GM13977 (cell line): ENCODE measurements at regions not wholly inside any gene's neighbourhood (a gene's known extent, or its start where the extent isn't known, plus 50 kb on each side); places are given as distances from the start of the nearest gene placed in this dataset.

Source experiments
- DNase-seq: peaks from one replicate; pipeline ENCODE4 v3.0.0; 2012; ENCODE audit warnings: low spot score
- CTCF ChIP-seq: IDR thresholded peaks from 2 replicates; pipeline ENCODE4 v1.5.1; 2012; ENCODE audit warnings: mild to moderate bottlenecking, control low read depth; ENCODE audit not compliant: insufficient read depth; ENCODE audit errors: extremely low read depth, missing control alignments
- in situ Hi-C: fragments of 300-500 bp; cut with MboI; formaldehyde crosslinking; loops from one replicate; pipeline ENCODE4 v1.12.0; 2022; ENCODE audit warnings: low sequenced_read_pairs, low pct_unique_long_range_greater_than_20kb, mixed read lengths, inconsistent platforms; ENCODE audit not compliant: unreplicated experiment

GRCh38 chr5:141773779-141774562, 91.9 kb upstream of the ARAP3 start:
- TF ChIP-seq CTCF = no peak
- DNase-seq = no peak
- in situ Hi-C loops = no loop called here

- no peak for TF ChIP-seq CTCF
- in situ Hi-C loops = no loop called here
- no peak for DNase-seq
Observed at GRCh38 chr5:141772281-141772680, 90.3 kb upstream of the ARAP3 start.

DNA sequence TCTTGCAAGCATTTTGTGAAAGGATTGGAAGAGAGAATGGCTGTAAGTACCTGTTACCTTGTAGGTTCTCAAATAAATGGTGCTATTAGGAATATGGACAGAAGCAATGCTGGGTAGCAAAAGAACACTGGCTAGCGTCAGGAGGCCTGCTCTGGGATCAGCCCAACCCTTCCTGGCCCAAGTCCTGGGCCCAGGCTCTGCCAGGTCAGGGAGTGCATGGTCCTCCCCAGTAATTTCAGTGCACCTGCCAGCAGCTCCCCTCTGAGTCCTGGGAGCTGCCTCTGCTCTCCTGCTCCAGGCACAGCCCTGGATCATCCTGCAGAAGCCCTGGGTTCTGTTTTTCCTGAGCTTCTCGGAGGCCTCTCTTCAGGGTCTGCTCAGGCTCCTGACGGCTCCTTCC, 89.5 kb upstream of the ARAP3 start:
- in situ Hi-C loops = no loop called here
- no peak for TF ChIP-seq CTCF
- DNase-seq = no peak

- no peak for TF ChIP-seq CTCF
- in situ Hi-C loops = no loop called here
- no peak for DNase-seq
Observed at GRCh38 chr5:141771031-141771430, 89.0 kb upstream of the ARAP3 start.

DNA sequence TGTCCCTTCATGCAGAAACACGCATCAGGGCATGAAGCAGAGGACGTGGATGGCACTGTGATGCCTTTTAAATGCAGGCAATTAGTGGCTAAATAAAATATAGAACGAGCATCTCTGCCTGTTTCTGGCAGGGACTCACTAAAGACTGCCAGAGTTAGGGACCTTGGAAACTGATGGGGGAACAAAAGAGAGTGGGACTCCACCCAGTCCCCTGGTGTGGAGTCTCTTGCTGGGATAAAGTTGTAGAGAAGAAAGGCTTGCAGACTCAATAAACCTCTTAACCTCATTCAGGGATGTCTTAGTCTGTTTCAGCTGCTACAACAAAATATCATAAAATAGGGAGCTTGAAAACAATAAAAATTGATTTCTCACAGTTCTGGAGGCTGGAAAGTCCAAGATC, 87.6 kb upstream of the ARAP3 start:
- in situ Hi-C loops = no loop called here
- TF ChIP-seq CTCF = no peak
- DNase-seq = no peak

- TF ChIP-seq CTCF = no peak
- in situ Hi-C loops = no loop called here
- DNase-seq = no peak
Observed at GRCh38 chr5:141767671-141768070, 85.6 kb upstream of the ARAP3 start.
